Suppressor macrophage (primary cell): ENCODE measurements at regions not wholly inside any gene's neighbourhood (a gene's known extent, or its start where the extent isn't known, plus 50 kb on each side); places are given as distances from the start of the nearest gene placed in this dataset.
"Not testable (repeated sequence)": the region's sequence is repeated elsewhere in the genome, so short reads cannot be mapped to it uniquely, and the experiment has no call there.

Experiments
- DNase-seq, 4 experiments: peaks; one replicate each; pipeline ENCODE4 v3.0.0-alpha.2; 2020 to 2022

- DNase-seq = no peak
These were observed 494.9 kb upstream of the RBFOX1 start for GRCh38 chr16:6837722-6838121.

GRCh38 chr16:6836766-6837165 is 495.9 kb upstream of the RBFOX1 start:
- DNase-seq = no peak

GRCh38 chr16:6835941-6836340 is 496.7 kb upstream of the RBFOX1 start:
- no peak for DNase-seq

- no peak for DNase-seq
These were observed 497.1 kb upstream of the RBFOX1 start for GRCh38 chr16:6835516-6835915.

GRCh38 chr16:6828690-6829089 is 504.0 kb upstream of the RBFOX1 start:
- no peak for DNase-seq

- peak in 2 of 4 experiments; percentile 6 to 8 for DNase-seq
These were observed 504.7 kb upstream of the RBFOX1 start for GRCh38 chr16:6827931-6828330.

GRCh38 chr16:6827267-6827666 is 505.4 kb upstream of the RBFOX1 start:
- peak; percentile 68 to 91 (median 80) for DNase-seq

- DNase-seq = no peak
These were observed 510.6 kb upstream of the RBFOX1 start for GRCh38 chr16:6822041-6822440.

GRCh38 chr16:6804461-6804860 is 528.2 kb upstream of the RBFOX1 start:
- no peak for DNase-seq

- no peak for DNase-seq
These were observed 529.5 kb upstream of the RBFOX1 start for GRCh38 chr16:6803176-6803575.

- DNase-seq = no peak
These were observed 535.4 kb upstream of the RBFOX1 start for GRCh38 chr16:6797223-6797622.

GRCh38 chr16:6777624-6778023 is 555.0 kb upstream of the RBFOX1 start:
- no peak for DNase-seq

GRCh38 chr16:6775712-6776111 is 556.9 kb upstream of the RBFOX1 start:
- no peak for DNase-seq

GRCh38 chr16:6771956-6772355 is 560.7 kb upstream of the RBFOX1 start:
- peak in 2 of 4 experiments; percentile 17 to 22 for DNase-seq

- no peak for DNase-seq
These were observed 579.1 kb upstream of the RBFOX1 start for GRCh38 chr16:6753553-6753952.

GRCh38 chr16:6751191-6751590 is 581.5 kb upstream of the RBFOX1 start:
- peak in 3 of 4 experiments; percentile 2 to 28 (median 17) for DNase-seq

- DNase-seq = peak in 1 of 4 experiments; percentile 35
These were observed 582.9 kb upstream of the RBFOX1 start for GRCh38 chr16:6749698-6750097.

GRCh38 chr16:6736302-6736701 is 596.3 kb upstream of the RBFOX1 start:
- not testable (repeated sequence) for DNase-seq

- peak in 2 of 4 experiments; percentile 10 to 21 for DNase-seq
These were observed 597.0 kb upstream of the RBFOX1 start for GRCh38 chr16:6735631-6736030.

GRCh38 chr16:6732166-6732565 is 600.5 kb upstream of the RBFOX1 start:
- DNase-seq = no peak

- peak in 3 of 4 experiments; percentile 4 to 14 (median 10) for DNase-seq
These were observed 604.3 kb upstream of the RBFOX1 start for GRCh38 chr16:6728381-6728780.

- DNase-seq = peak in 3 of 4 experiments; percentile 2 to 33 (median 18)
These were observed 606.0 kb upstream of the RBFOX1 start for GRCh38 chr16:6726621-6727020.

GRCh38 chr16:6725634-6726331 is 606.9 kb upstream of the RBFOX1 start:
- DNase-seq = peak; percentile 48 to 80 (median 54)

GRCh38 chr16:6725206-6725605 is 607.4 kb upstream of the RBFOX1 start:
- DNase-seq = not testable (repeated sequence)

GRCh38 chr16:6722786-6723185 is 609.9 kb upstream of the RBFOX1 start:
- no peak for DNase-seq
